CD4-positive, CD25-positive, alpha-beta regulatory T cell (primary cell): ENCODE measurements at regions not wholly inside any gene's neighbourhood (a gene's known extent, or its start where the extent isn't known, plus 50 kb on each side); places are given as distances from the start of the nearest gene placed in this dataset.

Experiments
- ATAC-seq, 2 donors: fragments of 150-1000 bp; cut with Tn5 transposase; one replicate each; pipeline ENCODE4 v1.10.0; 2021; ENCODE audit warnings: low read depth in 2 of 2, moderate number of reproducible peaks in 2 of 2, moderate library complexity in 1 of 2
- DNase-seq, 3 donors: peaks; one replicate each; pipeline versions ENCODE4 v3.0.0 to v3.0.0-alpha.2; 2012 to 2022; ENCODE audit warnings: mixed read lengths in 1 of 3
- H3K27ac ChIP-seq: one replicate; pipeline ENCODE4 v1.7.0; 2013; ENCODE audit warnings: mild to moderate bottlenecking, low read length; ENCODE audit not compliant: insufficient read depth, poor library complexity, severe bottlenecking
- H3K27me3 ChIP-seq: one replicate; pipeline ENCODE4 v1.7.0; 2013; ENCODE audit warnings: low read length; ENCODE audit not compliant: control insufficient read depth, insufficient read depth
- H3K36me3 ChIP-seq: one replicate; pipeline ENCODE4 v1.7.0; 2013; ENCODE audit warnings: mild to moderate bottlenecking, low read length, moderate library complexity; ENCODE audit not compliant: control insufficient read depth, insufficient read depth
- H3K4me1 ChIP-seq: 2 replicates; pipeline ENCODE4 v1.7.0; 2013; ENCODE audit warnings: mild to moderate bottlenecking, low read length; ENCODE audit not compliant: insufficient read depth, control insufficient read depth, poor library complexity, severe bottlenecking
- H3K4me3 ChIP-seq: one replicate; pipeline ENCODE4 v1.7.0; 2013; ENCODE audit warnings: low read depth, mild to moderate bottlenecking, low read length, moderate library complexity
- H3K9me3 ChIP-seq, 2 experiments: 1 replicate in 1 of 2; 2 replicates in 1 of 2; pipeline ENCODE4 v1.7.0; 2013; ENCODE audit warnings: low read length in 2 of 2, mild to moderate bottlenecking in 1 of 2, moderate library complexity in 1 of 2; ENCODE audit not compliant: control insufficient read depth in 2 of 2
- H3K27ac Mint-ChIP-seq, 3 donors: one replicate each; pipeline ENCODE4 v1.8.0; 2020 to 2022; ENCODE audit warnings: mild to moderate bottlenecking in 3 of 3, mixed read lengths in 3 of 3, moderate library complexity in 2 of 3
- H3K27me3 Mint-ChIP-seq: one replicate; pipeline ENCODE4 v1.8.0; 2022; ENCODE audit warnings: mild to moderate bottlenecking, mixed read lengths
- H3K36me3 Mint-ChIP-seq: one replicate; pipeline ENCODE4 v1.8.0; 2020; ENCODE audit warnings: mixed read lengths
- H3K4me1 Mint-ChIP-seq, 4 donors: one replicate each; pipeline ENCODE4 v1.8.0; 2020 to 2022; ENCODE audit warnings: mixed read lengths in 4 of 4, mild to moderate bottlenecking in 1 of 4
- H3K4me3 Mint-ChIP-seq, 4 donors: one replicate each; pipeline ENCODE4 v1.8.0; 2020 to 2022; ENCODE audit warnings: mild to moderate bottlenecking in 4 of 4, mixed read lengths in 4 of 4, moderate library complexity in 3 of 4
- H3K9me3 Mint-ChIP-seq, 7 donors: one replicate each; pipeline ENCODE4 v1.8.0; 2020 to 2022; ENCODE audit warnings: mixed read lengths in 7 of 7, mild to moderate bottlenecking in 3 of 7, moderate library complexity in 2 of 7

GRCh38 chr2:240360645-240361475 is 74.6 kb upstream of the GPC1 start:
- no peak overlapping the region for H3K27ac Mint-ChIP-seq
- ATAC-seq, result no peak

GRCh38 chr2:240362216-240362755 is 73.2 kb upstream of the GPC1 start:
- DNase-seq (no peak), ATAC-seq (no peak)
- Histone ChIP-seq H3K27me3 (no peaks in the 10 kb centered on the region), H3K36me3 (no peaks in the 10 kb centered on the region), H3K4me1 (no peaks in the 10 kb centered on the region), H3K4me3 (no peak overlapping the region), H3K9me3 (peaks cover 0 to 7% of the 10 kb centered on the region in 2 experiments), H3K27ac (no peak overlapping the region)
- peaks cover 0 to 12% (median 2%) of the 10 kb centered on the region in 7 donors for H3K9me3 Mint-ChIP-seq
- no peaks in the 10 kb centered on the region for H3K4me1 Mint-ChIP-seq
- H3K36me3 Mint-ChIP-seq, result no peaks in the 10 kb centered on the region
- no peak overlapping the region for H3K27ac Mint-ChIP-seq
- no peaks in the 10 kb centered on the region for H3K27me3 Mint-ChIP-seq
- H3K4me3 Mint-ChIP-seq, result no peak overlapping the region

More at GRCh38 chr2:240360645-240361475, 74.6 kb upstream of the GPC1 start:
- H3K4me1 ChIP-seq, result no peaks in the 10 kb centered on the region
- H3K9me3 Mint-ChIP-seq, result peaks cover 0 to 12% (median 3%) of the 10 kb centered on the region in 7 donors
- H3K27me3 Mint-ChIP-seq, result peaks cover 5% of the 10 kb centered on the region
- H3K36me3 Mint-ChIP-seq, result no peaks in the 10 kb centered on the region
- H3K4me3 ChIP-seq, result no peak overlapping the region
- H3K36me3 ChIP-seq, result no peaks in the 10 kb centered on the region
- peaks cover 0 to 7% of the 10 kb centered on the region in 2 experiments for H3K9me3 ChIP-seq
- DNase-seq, result no peak
- no peaks in the 10 kb centered on the region for H3K4me1 Mint-ChIP-seq
- H3K27me3 ChIP-seq, result no peaks in the 10 kb centered on the region
- no peak overlapping the region for H3K4me3 Mint-ChIP-seq
- H3K27ac ChIP-seq, result no peak overlapping the region

- H3K9me3 Mint-ChIP-seq, result peaks cover 0 to 12% (median 2%) of the 10 kb centered on the region in 7 donors
- no peak overlapping the region for H3K27ac ChIP-seq
- H3K4me3 ChIP-seq, result no peak overlapping the region
- no peak overlapping the region for H3K27ac Mint-ChIP-seq
- H3K4me1 Mint-ChIP-seq, result no peaks in the 10 kb centered on the region
- no peaks in the 10 kb centered on the region for H3K36me3 Mint-ChIP-seq
- H3K9me3 ChIP-seq, result peaks cover 0 to 7% of the 10 kb centered on the region in 2 experiments
- H3K36me3 ChIP-seq, result no peaks in the 10 kb centered on the region
- H3K27me3 Mint-ChIP-seq, result no peaks in the 10 kb centered on the region
- no peak overlapping the region for H3K4me3 Mint-ChIP-seq
- H3K4me1 ChIP-seq, result no peaks in the 10 kb centered on the region
- ATAC-seq, result no peak
- DNase-seq, result no peak
- no peaks in the 10 kb centered on the region for H3K27me3 ChIP-seq
Observed at GRCh38 chr2:240362826-240363745, 72.4 kb upstream of the GPC1 start.

GRCh38 chr2:240363746-240364581 is 71.5 kb upstream of the GPC1 start:
- Mint-ChIP-seq H3K4me1 (no peaks in the 10 kb centered on the region), H3K9me3 (peaks cover 0 to 12% (median 2%) of the 10 kb centered on the region in 7 donors), H3K36me3 (no peaks in the 10 kb centered on the region), H3K27ac (no peak overlapping the region), H3K27me3 (no peaks in the 10 kb centered on the region), H3K4me3 (no peak overlapping the region)
- H3K4me3 ChIP-seq, result no peak overlapping the region
- H3K36me3 ChIP-seq, result no peaks in the 10 kb centered on the region
- H3K9me3 ChIP-seq, result peaks cover 0 to 7% of the 10 kb centered on the region in 2 experiments
- no peak overlapping the region for H3K27ac ChIP-seq
- no peaks in the 10 kb centered on the region for H3K27me3 ChIP-seq
- no peaks in the 10 kb centered on the region for H3K4me1 ChIP-seq
- DNase-seq, result no peak
- ATAC-seq, result no peak

- H3K9me3 ChIP-seq, result peaks cover 0 to 7% of the 10 kb centered on the region in 2 experiments
- H3K27ac Mint-ChIP-seq, result no peak overlapping the region
- H3K4me3 ChIP-seq, result no peak overlapping the region
- H3K27me3 ChIP-seq, result no peaks in the 10 kb centered on the region
- DNase-seq (no peak), ATAC-seq (no peak)
- no peaks in the 10 kb centered on the region for H3K4me1 Mint-ChIP-seq
- H3K4me1 ChIP-seq, result no peaks in the 10 kb centered on the region
- peaks cover 0 to 12% (median 2%) of the 10 kb centered on the region in 7 donors for H3K9me3 Mint-ChIP-seq
- H3K36me3 Mint-ChIP-seq, result no peaks in the 10 kb centered on the region
- no peak overlapping the region for H3K4me3 Mint-ChIP-seq
- no peak overlapping the region for H3K27ac ChIP-seq
- H3K27me3 Mint-ChIP-seq, result no peaks in the 10 kb centered on the region
- H3K36me3 ChIP-seq, result no peaks in the 10 kb centered on the region
Observed at GRCh38 chr2:240364582-240364960, 70.9 kb upstream of the GPC1 start.

- no peak for DNase-seq
- H3K4me3 ChIP-seq, result no peak overlapping the region
- peaks cover 0 to 11% (median 2%) of the 10 kb centered on the region in 7 donors for H3K9me3 Mint-ChIP-seq
Observed at GRCh38 chr2:240364961-240365775, 70.3 kb upstream of the GPC1 start.

More at GRCh38 chr2:240364961-240365775, 70.3 kb upstream of the GPC1 start:
- no peak for ATAC-seq
- Mint-ChIP-seq H3K4me3 (no peak overlapping the region), H3K27ac (peak overlapping the region in 1 of 3 donors; percentile 20), H3K36me3 (no peaks in the 10 kb centered on the region), H3K4me1 (no peaks in the 10 kb centered on the region), H3K27me3 (no peaks in the 10 kb centered on the region)
- Histone ChIP-seq H3K4me1 (no peaks in the 10 kb centered on the region), H3K27ac (no peak overlapping the region), H3K9me3 (peaks cover 0 to 7% of the 10 kb centered on the region in 2 experiments), H3K36me3 (no peaks in the 10 kb centered on the region), H3K27me3 (no peaks in the 10 kb centered on the region)
